H1 (cell line): ENCODE measurements at regions not wholly inside any gene's neighbourhood (a gene's known extent, or its start where the extent isn't known, plus 50 kb on each side); places are given as distances from the start of the nearest gene placed in this dataset.

Experiments
- JUN ChIP-seq: IDR thresholded peaks from 2 replicates; pipeline ENCODE4 v1.6.1; 2011; ENCODE audit warnings: low read depth, mild to moderate bottlenecking, improper control_type of control experiment, low read length
- MAFK ChIP-seq: IDR thresholded peaks from 2 replicates; pipeline ENCODE4 v1.6.1; 2012; ENCODE audit warnings: low read depth, mild to moderate bottlenecking, improper control_type of control experiment, low read length
- SRF ChIP-seq: IDR thresholded peaks from 2 replicates; pipeline ENCODE4 v1.6.1; 2011; ENCODE audit warnings: mild to moderate bottlenecking, low read depth, low read length, moderate library complexity
- TF ChIP-seq, protein P1 (sequence below): IDR thresholded peaks from 2 replicates; pipeline ENCODE4 v1.6.1; 2012; ENCODE audit warnings: inconsistent platforms

GRCh38 chr4:58566260-58566659, 1456.1 kb upstream of the IGFBP7 start (continued):
- TF ChIP-seq, protein P1, sequence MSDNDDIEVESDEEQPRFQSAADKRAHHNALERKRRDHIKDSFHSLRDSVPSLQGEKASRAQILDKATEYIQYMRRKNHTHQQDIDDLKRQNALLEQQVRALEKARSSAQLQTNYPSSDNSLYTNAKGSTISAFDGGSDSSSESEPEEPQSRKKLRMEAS = no peak
- TF ChIP-seq SRF (no peak), MAFK (no peak), JUN (no peak)
